Stimulated activated CD4-positive, alpha-beta T cell treated with anti-CD3 and anti-CD28 coated beads, Interleukin-1b, Interleukin-23, amount 100 ng/mL, for 4 hours (primary cell): ENCODE measurements at regions not wholly inside any gene's neighbourhood (a gene's known extent, or its start where the extent isn't known, plus 50 kb on each side); places are given as distances from the start of the nearest gene placed in this dataset.

ENCODE experiments used
- DNase-seq, 2 donors: peaks; one replicate each; pipeline ENCODE4 v3.0.0-alpha.2; 2020; ENCODE audit warnings: low read depth in 2 of 2

DNA sequence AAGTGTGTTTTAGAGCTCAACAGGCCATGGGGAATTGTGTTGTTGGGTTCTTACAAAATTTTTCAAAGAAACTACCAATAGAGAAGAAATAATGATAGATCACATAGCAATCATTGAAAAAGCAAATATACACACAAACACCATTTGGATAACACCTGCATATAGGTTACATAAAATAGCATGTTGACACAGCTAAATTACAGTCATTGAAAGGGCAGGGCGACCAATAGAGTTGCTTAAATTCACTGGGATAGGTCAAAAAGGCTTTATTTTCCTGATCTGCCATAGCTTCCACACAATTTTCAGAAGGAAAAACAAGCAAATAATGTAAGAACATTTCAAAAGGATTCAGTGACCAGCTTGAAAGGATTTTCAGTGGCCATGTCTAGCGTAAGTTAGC is 57.9 kb upstream of the FGGY start:
- no peak for DNase-seq

DNA sequence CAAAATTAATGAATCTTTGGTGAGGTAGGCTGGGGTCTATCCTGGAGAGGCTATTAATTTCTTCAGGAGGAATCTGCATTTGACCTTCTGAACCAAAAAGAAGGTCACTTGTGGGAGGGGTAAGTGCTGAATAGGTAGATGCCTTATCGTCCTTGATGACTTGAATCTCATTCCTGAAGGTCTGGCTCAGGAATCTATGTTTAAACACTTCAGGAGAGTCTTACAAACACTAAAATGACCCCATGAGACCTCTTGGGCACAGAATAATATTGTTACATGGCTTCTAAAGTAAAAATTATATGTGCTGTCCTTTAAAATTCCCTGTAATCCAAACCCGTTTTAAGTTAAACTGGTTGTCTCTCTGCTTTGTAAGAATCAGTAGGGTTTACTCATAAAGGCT is 55.0 kb upstream of the FGGY start:
- DNase-seq, result no peak

DNA sequence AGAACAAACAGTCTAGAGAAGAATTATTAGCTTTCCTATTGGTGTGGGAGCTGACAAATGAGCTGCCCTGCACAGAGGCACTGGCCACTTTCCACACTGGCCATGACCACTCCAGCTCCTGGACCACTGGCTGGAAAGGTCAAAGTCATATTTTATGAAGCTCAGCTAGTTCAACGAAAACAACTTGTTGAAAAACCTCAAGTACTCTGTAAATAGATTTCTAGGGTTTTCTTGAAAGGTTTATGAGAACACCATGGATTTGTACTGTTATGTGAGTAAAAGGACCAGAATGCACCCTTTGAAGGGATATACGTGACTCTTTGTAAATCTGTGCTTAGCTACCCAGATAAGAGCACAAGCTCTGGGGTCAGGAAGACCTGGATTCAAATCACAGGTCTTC is 54.5 kb upstream of the FGGY start:
- DNase-seq, result no peak

DNA sequence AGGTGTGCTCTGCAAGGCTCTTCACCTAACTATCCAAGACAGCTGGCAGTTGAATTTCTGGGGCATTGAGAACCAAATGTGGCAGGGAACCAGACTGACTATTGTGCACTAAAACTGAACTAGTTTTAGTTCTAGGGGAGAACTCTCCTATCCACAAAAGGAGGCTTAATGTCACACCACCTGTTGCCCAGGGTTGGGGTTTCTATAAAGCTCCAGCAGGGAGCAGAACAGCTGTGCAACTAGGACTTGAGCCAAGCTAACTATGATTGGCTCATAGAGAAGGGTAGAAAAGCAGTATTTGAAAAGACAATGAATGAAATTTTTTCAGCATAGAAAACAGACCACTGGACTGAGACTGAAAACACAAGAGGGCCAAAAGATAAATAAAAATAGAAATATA is 53.3 kb upstream of the FGGY start:
- no peak for DNase-seq

DNA sequence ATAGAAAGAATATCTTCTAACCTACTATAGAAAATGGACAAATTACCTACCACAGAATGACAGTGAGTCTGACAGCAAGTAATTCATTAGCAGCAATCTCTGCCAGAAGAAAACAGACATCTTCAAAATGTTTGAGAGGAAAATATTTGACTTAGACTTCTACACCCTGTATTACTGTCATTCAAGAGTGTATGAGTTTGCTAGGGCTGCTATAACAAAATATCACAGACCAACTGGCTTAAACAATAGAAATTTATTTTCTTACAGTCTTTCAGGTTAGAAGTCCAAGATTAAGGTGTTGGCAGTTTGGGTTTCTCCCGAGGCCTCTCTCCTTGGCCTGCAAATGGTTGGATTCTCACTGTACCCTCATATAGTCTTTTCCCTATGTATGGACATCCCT is 52.9 kb upstream of the FGGY start:
- no peak for DNase-seq

DNA sequence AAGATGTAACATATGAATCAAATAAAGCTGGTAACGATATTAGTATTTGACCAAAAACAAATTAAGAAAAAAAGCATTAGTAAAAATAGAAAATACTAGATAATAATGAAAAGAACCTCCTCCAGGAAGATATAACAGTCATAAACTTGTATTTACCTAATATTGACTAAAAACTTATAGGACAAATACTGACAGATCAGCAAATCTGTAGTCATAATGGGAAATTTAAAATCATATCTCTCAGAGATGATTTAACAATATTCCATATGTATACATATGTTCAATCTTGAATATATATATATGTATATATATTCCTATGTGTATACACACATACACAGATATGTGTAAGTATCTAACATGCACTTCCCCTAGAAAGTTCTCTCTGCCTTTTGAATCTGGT is 52.0 kb upstream of the FGGY start:
- DNase-seq, result no peak
